Right renal cortex interstitium (tissue), 3 donors: ENCODE measurements at regions not wholly inside any gene's neighbourhood (a gene's known extent, or its start where the extent isn't known, plus 50 kb on each side); places are given as distances from the start of the nearest gene placed in this dataset.
"Not testable (repeated sequence)": the region's sequence is repeated elsewhere in the genome, so short reads cannot be mapped to it uniquely, and the experiment has no call there.

ENCODE experiments used
- DNase-seq, 3 donors: peaks; one replicate each; pipeline ENCODE4 v3.0.0-alpha.2; 2013; ENCODE audit warnings: low read depth in 3 of 3, low spot score in 2 of 3

DNA sequence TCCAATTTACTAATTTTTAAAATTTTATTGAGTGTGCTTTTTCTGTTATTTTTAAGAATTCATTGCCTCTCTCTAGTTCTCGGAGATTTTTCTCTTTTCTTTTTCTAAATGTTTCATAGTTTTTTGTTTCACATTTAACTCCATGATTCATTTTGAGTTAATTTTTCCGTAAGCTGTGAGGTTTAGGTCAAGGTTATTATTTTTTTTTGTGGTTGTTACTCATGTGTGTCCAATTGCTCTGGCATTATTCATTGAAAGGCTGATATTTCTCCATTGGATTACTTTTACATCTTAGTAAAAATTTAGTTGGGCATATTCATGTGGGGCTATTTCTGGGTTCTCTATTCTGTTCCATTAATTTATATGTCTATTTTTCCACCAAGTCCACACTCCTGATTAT lies 220.8 kb downstream of the MID1IP1 start:
- no peak for DNase-seq

- DNase-seq: no peak
These were observed 228.0 kb downstream of the MID1IP1 start for GRCh38 chrX:39029221-39029620.

DNA sequence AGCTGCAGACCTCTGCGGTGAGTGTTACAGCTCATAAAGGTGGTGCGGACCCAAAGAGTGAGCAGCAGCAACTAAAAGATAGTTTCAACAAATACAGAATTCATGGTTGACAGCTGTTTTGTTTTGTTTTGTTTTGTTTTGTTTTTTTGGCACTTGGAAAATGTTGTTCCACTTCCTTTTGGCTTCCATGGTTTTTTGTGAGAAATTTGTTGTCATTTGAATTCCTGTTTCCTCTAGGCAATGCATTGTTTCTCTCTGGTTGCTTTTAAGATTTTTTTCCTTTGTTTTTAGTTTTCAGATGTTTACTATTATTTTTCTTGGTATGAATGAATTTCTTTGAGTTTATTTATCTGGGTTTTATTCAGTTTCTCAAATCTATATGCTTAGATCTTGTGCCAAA lies 229.4 kb downstream of the MID1IP1 start:
- DNase-seq: no peak

GRCh38 chrX:39039890-39040289 lies 238.6 kb downstream of the MID1IP1 start:
- DNase-seq: no peak

GRCh38 chrX:39043838-39044550 lies 242.7 kb downstream of the MID1IP1 start:
- DNase-seq: no peak

DNA sequence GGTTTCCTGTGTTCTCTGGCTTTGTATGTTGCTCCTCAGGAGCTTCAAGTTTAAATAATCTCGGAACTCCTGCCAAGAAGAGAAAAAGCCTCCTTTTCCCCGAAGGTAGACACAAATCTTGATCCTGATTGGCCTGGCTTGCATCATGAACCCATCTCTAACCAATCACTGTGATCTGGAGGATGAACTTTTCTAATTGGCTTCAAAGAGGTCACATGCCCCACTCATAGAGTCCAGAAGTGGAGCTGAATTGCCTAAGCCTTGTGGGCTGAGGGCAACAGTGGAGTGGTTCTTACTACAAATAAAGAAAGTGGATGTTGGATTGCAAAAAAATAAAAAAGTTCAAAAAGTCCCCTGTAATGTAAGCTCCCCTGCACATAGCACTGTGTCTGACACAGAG lies 245.9 kb downstream of the MID1IP1 start:
- DNase-seq: no peak

- DNase-seq: no peak
These were observed 248.7 kb downstream of the MID1IP1 start for GRCh38 chrX:39049975-39050374.

- DNase-seq: no peak
These were observed 249.2 kb downstream of the MID1IP1 start for GRCh38 chrX:39050427-39050826.

- DNase-seq: no peak
These were observed 251.5 kb downstream of the MID1IP1 start for GRCh38 chrX:39052751-39053150.

DNA sequence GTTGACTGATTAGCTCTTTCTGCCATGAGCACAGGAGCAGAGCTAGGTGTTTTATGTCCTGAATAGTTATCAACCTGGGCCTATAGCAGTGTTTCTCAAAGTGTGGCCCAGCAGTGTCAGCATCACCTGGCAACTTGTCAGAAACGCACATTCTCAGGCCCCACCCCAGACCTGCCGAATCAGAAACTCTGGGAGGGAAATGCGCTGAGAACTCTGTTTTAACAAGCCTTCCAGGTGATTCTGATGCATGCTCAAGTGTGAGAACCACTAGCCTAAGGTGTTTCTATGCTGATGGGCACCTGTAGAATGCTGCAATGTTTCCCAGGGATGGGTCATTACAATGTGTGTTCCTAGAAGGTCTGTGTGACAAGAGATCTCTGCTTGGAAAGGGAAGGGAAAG lies 257.5 kb downstream of the MID1IP1 start:
- DNase-seq: no peak

GRCh38 chrX:39059866-39060265 lies 258.6 kb downstream of the MID1IP1 start:
- no peak for DNase-seq

GRCh38 chrX:39063037-39063436 lies 261.8 kb downstream of the MID1IP1 start:
- no peak for DNase-seq

DNA sequence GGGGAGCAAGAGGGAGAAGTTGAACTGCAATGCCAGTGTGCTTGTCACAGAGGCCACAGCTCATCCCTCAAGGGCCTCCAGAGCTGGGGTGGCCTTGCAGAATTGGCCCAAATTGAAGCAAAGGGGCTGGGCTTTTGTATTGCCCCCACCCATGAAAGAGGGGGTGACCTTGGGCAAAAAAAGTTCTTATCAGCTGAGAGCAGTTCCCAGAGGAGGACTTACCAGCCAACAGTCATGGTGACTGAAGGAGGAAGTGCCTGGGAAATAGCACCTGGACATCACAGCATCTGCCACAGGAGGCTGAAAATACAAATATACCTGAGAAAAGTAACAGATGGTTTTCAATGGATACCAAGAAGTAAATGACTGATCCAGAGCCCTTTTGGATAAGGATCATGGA lies 262.4 kb downstream of the MID1IP1 start:
- DNase-seq: no peak

DNA sequence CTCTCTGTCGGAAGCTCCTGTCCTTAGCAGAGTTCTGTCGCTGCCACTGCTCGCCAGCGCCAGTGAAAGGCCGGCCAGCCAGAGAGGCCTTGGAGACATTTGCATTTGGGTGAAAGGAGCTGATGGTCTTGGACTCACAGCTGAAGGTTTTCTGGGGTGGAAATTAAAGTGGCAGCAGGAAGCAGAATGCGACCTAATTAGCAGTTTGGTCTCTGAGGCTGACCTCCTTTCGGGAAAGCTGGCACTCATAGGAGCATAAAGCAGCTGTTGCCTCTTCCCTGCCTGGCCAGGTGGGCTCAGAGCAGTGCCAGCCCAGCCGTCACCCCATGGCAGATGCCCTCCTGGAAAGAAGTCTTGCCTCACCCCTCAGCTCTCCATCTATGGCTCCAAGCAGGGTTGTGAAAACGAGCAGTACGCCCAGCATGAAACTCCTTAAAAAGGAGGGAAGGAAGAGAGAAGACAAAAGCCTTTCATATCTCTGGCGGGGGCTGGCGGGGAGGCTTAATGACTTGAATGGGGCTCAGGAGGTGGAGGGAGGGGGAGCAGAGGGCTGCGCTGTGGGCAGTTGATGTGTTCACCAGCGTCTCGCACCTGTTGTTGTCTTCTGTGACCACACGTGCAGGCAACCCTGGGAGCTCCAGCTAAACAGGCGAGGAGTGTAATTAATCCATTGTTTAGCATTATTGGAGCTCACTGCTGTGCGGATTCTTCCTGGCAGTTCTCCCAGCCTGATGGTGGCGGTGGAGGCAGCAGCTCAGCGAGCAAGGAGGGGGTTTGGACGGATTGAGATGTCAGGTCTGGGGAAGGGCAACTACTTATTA lies 264.0 kb downstream of the MID1IP1 start:
- no peak for DNase-seq

DNA sequence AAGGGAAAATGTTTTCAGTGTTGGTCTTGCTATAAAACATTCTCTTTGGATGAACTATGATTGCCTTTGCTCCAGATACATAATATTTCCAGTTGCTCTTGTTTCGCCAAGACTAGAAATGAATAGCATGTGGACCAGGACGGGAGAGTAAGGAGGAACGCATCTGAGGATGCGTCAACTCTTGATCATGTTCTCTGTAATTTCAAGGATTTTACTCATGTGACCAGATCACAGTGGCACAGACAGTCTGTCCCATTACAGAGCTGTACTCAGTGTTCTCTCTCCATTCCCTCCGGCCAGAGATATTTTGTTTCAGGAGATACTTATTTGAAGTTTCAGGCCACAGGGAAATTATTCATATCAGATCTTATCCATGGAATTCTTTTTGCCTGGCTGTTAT lies 266.6 kb downstream of the MID1IP1 start:
- DNase-seq: no peak

DNA sequence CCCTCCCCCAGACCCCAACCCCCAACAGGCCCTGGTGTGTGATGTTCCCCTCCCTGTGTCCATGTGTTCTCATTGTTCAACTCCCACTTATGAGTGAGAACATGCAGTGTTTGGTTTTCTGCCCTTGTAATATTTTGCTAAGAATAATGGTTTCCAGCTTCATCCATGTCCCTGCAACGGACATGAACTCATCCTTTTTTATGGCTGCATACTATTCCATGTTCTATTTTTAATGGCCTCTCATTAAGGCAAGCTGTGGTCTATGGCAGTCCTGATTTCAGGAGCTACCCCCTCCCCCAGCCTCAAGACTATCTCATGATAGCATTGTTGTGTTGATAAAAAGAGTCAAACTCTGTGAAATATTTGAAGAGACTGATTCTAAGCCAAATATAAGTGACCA lies 267.4 kb downstream of the MID1IP1 start:
- DNase-seq: not testable (repeated sequence)

- DNase-seq: no peak
These were observed 268.8 kb downstream of the MID1IP1 start for GRCh38 chrX:39070009-39070408.

- no peak for DNase-seq
These were observed 271.9 kb downstream of the MID1IP1 start for GRCh38 chrX:39073131-39073530.

DNA sequence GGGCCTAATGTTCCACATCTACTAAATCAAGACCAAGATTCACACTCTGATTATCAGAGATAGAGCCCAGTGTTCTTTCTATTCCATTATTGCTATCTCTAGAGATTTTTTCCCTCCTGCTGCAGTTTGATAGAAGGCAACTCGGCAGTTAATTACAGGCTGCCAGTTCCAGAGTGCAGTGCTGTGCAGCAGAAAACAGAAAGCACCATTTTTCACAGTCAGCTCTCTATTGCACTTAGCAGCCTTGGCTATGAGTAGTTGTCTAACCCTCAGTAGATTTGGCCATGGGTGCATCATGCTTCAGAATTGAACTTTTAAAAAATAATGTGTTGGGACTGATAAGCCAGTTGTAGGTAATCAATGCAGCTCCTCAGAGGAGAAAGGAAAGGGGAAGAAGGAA lies 295.3 kb downstream of the MID1IP1 start:
- DNase-seq: no peak

DNA sequence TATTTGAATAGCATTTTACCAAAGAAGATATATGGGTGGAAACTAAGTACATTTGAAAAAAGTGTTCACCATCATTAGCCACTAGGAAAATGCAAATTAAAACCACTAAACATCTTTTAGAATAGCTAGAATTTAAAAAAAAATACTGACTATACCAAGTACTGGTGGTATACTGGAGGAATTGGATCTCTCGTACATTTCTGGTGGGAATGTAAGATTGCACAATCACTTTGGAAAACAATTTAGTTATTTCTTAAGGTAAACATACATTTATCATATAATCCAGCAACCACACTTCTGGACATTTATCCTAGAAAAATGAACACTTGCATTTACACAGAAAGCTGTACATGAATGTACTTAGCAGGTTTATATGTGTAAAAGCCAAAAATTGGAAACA lies 303.5 kb downstream of the MID1IP1 start:
- DNase-seq: no peak

DNA sequence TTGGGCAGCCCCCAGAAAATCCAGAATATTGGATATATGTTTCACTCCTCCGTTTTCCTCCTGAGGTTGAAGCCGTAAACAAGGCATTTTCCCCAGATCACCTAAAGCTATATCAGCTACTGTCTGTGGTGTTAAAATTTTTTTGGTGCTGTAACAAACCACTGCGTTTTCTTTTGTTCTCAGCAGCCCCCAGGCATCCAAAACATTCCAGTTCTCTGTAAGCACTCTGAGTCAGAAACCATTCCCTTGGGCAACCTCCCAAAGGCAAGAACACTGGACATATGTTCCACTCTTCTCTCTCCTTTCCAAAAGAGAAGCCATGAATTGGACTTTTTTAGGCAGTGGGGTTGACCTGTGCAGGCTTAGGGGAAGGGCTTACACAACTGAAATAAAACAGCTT lies 310.9 kb downstream of the MID1IP1 start:
- no peak for DNase-seq

GRCh38 chrX:39115166-39115565 lies 313.9 kb downstream of the MID1IP1 start:
- DNase-seq: no peak
